Dendritic cell treated with granulocyte-macrophage colony-stimulating factor and Interleukin-4, amounts not matched to agents 40 ng/mL and 50 ng/mL, for 4 days (primary cell): ENCODE measurements at regions not wholly inside any gene's neighbourhood (a gene's known extent, or its start where the extent isn't known, plus 50 kb on each side); places are given as distances from the start of the nearest gene placed in this dataset.
"Not testable (repeated sequence)": the region's sequence is repeated elsewhere in the genome, so short reads cannot be mapped to it uniquely, and the experiment has no call there.

Experiments
- H3K27ac Mint-ChIP-seq: one replicate; pipeline ENCODE4 v1.8.0; 2022; ENCODE audit warnings: mild to moderate bottlenecking, mixed read lengths
- H3K27me3 Mint-ChIP-seq: one replicate; pipeline ENCODE4 v1.8.0; 2022; ENCODE audit warnings: mild to moderate bottlenecking, mixed read lengths
- H3K36me3 Mint-ChIP-seq: one replicate; pipeline ENCODE4 v1.8.0; 2022; ENCODE audit warnings: low read depth, mixed read lengths
- H3K4me1 Mint-ChIP-seq: one replicate; pipeline ENCODE4 v1.8.0; 2022; ENCODE audit warnings: low read depth, mixed read lengths
- H3K4me3 Mint-ChIP-seq: one replicate; pipeline ENCODE4 v1.8.0; 2022; ENCODE audit warnings: mild to moderate bottlenecking, moderate library complexity, mixed read lengths
- H3K9me3 Mint-ChIP-seq: one replicate; pipeline ENCODE4 v1.8.0; 2022; ENCODE audit warnings: mixed read lengths
- intact Hi-C: fragments of 100-400 bp; cut with micrococcal nuclease; formaldehyde crosslinking; loops from one replicate; pipeline ENCODE4 v1.15.0; 2022

DNA sequence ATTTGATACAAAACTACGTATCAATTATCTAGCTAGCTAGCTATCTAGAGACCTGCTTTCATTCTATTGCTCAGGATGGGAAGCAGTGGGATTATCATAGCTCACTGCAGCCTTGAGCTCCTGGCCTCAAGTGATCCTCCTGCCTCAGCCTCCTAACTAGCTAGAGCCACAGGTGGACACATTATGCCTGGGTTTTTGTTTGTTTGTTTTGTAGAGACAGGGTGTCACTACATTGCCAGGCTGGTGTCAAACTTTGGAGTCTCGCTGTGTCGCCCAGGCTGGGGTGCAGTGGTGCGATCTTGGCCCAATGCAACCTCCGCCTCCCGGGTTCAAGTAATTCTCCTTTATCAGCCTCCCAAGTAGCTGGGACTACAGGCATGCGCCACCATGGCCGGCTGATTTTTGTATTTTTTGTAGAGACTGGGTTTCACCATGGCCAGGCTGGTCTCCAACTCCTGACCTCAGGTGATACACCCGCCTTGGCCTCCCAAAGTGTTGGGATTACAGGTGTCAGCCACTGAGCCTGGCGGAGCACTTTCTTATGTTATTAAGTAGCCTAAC is 122.5 kb upstream of the FBXO28 start:
- intact Hi-C loops, result loop anchor here (5.0 kb wide), 2 partner anchors 121 to 341 kb away; partner anchors contain the start of genes FBXO28 and NVL
- H3K36me3 Mint-ChIP-seq, H3K4me1 Mint-ChIP-seq, H3K9me3 Mint-ChIP-seq, H3K27me3 Mint-ChIP-seq, H3K27ac Mint-ChIP-seq, H3K4me3 Mint-ChIP-seq: not testable (repeated sequence)

DNA sequence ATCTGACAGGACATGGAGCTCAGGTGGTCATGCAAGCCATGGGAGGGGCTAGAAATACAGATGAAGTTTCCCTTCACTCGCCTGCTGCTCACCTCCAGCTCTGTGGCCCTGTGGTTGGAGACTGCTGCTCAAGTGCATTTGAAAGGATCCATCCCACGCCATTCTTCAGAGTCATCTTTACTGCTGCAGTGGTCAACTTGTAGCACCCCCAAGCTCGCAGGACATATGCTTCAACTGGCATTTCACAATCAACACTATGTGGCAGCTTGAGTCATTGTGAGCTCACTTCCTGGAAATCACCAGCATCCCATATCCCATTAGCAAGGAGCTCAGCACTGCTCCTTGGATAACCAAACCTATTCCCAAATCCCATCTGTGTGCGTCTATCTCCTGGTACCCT is 116.2 kb upstream of the TP53BP2 start:
- H3K27me3 Mint-ChIP-seq, H3K9me3 Mint-ChIP-seq, H3K4me3 Mint-ChIP-seq, H3K4me1 Mint-ChIP-seq, intact Hi-C loops, H3K27ac Mint-ChIP-seq, H3K36me3 Mint-ChIP-seq: not testable (repeated sequence)

DNA sequence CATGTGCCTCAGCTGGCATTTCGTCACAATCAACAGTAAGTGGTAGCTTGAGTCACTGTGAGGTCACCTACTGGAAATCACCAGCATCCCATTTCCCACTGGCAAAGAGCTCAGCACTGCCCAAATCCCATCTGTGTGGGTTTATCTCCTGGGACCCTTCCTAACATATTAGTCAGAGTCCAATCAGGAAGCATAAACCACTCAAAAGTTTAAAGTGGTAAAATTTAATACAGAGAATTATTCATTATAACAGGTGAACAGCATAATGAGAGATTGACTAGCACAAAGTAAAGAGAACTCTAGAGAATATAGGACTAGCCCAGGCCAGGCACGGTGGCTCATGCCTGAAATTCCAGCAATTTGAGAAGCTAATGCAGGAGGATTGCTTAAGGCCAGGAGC is 107.1 kb upstream of the TP53BP2 start:
- H3K27me3 Mint-ChIP-seq, H3K27ac Mint-ChIP-seq, H3K4me1 Mint-ChIP-seq, intact Hi-C loops, H3K9me3 Mint-ChIP-seq, H3K4me3 Mint-ChIP-seq: not testable (repeated sequence)
- peaks cover 13% of the 10 kb centered on the region for H3K36me3 Mint-ChIP-seq

DNA sequence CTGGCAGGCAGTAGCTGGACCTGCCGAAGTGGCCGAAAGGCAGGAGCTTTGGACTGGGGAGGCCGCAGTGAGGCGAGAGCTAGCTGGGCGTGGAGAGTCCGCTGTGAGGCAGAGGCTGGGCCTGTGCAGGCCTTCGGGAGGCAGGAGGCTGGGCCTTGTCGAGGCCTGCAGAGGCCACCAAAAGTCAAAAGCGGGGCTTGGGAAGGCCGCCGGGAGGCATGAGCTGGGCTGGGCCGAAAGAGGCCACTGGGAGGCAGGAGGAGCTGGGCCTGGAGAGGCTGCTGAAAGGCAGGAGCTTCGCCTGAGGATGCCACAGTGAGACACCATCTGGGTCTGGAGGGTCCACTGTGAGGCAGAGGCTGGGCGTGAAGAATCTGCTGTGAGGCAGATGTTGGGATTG is 105.8 kb upstream of the TP53BP2 start:
- H3K27me3 Mint-ChIP-seq, H3K4me3 Mint-ChIP-seq, intact Hi-C loops, H3K9me3 Mint-ChIP-seq, H3K27ac Mint-ChIP-seq, H3K4me1 Mint-ChIP-seq: not testable (repeated sequence)
- peaks cover 13% of the 10 kb centered on the region for H3K36me3 Mint-ChIP-seq

DNA sequence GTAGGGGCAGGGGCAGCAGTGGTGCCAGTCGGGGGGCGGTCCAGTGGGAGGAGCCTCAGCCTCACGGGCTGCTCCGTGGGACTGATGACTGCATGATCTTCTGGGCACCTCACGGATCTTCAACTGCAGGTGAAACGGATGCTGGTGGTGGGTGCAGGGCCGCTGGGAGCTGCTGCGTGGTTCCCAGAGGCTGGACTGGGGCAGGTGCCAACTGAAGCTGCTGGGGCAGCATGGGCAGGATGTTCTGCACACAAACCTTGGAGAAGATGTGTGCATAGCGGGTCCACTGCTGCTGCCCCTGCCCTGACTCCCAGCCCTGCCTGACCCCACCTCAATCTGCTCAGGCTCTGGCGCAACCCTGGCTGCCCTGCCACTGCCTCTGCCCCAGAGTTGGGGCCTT is 104.2 kb upstream of the TP53BP2 start:
- H3K27me3 Mint-ChIP-seq, H3K27ac Mint-ChIP-seq, H3K4me1 Mint-ChIP-seq, H3K4me3 Mint-ChIP-seq, intact Hi-C loops, H3K9me3 Mint-ChIP-seq: not testable (repeated sequence)
- H3K36me3 Mint-ChIP-seq, result peaks cover 13% of the 10 kb centered on the region

DNA sequence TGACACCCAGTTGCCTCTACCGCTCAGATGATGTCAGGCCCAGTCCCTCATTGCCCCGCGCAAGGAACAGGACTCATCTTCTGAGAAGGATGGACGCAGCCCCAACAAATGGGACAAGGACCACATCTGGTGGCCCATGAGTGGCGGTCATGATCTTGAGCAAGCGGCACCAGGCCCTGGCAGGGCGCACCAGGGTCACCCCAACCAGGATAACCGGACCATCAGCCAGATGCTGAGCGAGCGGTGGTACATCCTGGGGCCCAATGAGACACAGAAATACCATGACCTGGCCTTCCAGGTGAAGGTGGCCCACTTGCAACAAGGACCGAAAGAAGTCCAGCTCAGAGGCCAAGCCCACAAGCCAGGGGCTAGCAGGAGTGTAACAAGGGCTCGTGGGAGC is 102.3 kb upstream of the TP53BP2 start:
- H3K27ac Mint-ChIP-seq, H3K4me1 Mint-ChIP-seq, H3K4me3 Mint-ChIP-seq, intact Hi-C loops, H3K27me3 Mint-ChIP-seq, H3K9me3 Mint-ChIP-seq: not testable (repeated sequence)
- peaks cover 13% of the 10 kb centered on the region for H3K36me3 Mint-ChIP-seq

DNA sequence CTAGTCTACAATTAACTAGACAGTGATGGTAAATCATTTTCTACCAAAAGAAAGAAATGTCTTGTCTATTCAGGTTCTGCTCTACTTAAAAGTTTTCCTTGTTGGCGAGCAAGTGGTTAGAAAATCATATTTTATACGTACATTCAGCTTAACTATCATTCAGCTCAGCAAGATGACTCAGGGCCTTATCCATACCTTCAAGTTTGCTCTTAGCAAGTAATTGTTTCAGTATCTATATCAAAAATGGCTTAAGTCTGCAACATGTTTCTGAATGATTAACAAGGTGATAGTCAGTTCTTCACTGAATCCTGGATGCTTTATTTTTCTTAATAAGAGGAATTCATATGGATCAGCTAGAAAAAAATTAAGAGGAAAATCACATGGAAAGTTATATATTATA is 90.8 kb upstream of the TP53BP2 start:
- intact Hi-C loops, H3K27ac Mint-ChIP-seq, H3K4me3 Mint-ChIP-seq, H3K36me3 Mint-ChIP-seq, H3K9me3 Mint-ChIP-seq, H3K4me1 Mint-ChIP-seq, H3K27me3 Mint-ChIP-seq: not testable (repeated sequence)

DNA sequence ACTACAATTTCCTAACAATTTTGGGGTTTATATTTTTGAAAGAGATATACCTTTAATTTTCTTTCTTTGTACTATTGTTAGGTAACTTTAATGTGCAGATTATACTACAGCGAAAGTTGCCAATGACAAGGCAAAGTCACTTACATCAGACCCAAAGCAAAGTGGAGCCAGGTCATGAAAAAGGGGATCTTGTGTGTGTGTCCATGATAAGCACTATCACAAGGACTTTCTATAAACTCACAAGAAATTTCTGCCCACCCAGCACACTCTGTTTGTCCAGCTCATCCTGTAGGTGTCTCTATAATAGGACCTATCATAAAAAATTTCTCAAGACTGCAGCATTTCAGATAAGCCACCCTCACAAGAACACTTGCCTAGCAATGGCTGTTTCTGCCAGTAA is 85.7 kb upstream of the TP53BP2 start:
- H3K9me3 Mint-ChIP-seq, H3K36me3 Mint-ChIP-seq, H3K27ac Mint-ChIP-seq, intact Hi-C loops, H3K27me3 Mint-ChIP-seq, H3K4me1 Mint-ChIP-seq, H3K4me3 Mint-ChIP-seq: not testable (repeated sequence)

DNA sequence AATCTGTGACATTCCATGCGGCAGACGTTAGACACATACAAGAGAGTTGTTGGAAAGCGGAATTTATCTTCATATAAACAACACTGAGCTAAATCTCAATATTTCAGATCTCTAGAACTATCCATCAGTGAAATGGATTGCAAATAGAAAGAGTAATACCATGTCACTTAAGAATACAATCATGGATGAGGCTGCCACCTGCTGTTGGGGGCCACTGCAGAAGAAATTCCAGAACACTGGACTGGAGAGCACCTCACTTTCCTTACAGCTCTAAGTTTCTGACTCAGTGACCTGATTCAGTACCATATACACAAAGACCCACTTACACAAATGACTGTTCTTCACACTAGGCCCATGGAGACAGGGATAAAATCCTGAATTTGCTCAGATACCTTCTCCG is 75.1 kb upstream of the TP53BP2 start:
- H3K36me3 Mint-ChIP-seq, intact Hi-C loops, H3K27ac Mint-ChIP-seq, H3K4me1 Mint-ChIP-seq, H3K4me3 Mint-ChIP-seq, H3K9me3 Mint-ChIP-seq, H3K27me3 Mint-ChIP-seq: not testable (repeated sequence)

DNA sequence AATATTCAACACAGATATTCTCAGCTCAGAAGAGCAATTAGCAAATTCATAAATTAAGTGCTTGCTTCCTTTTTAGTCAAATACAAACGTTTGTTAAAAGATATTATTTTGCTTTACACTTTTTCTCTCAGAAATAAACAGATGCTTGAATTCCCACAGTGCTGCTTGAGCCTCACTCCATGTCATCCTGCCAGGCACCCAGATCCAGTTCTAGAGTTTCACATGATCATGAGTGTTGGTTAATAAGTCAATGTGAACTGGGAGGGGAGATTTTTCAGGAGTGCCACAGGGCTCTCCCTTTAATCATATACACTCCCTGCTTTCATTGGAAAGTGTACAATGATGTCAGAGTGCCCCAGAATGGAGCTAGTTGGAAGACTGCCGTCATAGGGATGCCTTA is 69.7 kb upstream of the TP53BP2 start:
- intact Hi-C loops, H3K36me3 Mint-ChIP-seq, H3K27ac Mint-ChIP-seq, H3K27me3 Mint-ChIP-seq, H3K4me1 Mint-ChIP-seq, H3K9me3 Mint-ChIP-seq, H3K4me3 Mint-ChIP-seq: not testable (repeated sequence)

DNA sequence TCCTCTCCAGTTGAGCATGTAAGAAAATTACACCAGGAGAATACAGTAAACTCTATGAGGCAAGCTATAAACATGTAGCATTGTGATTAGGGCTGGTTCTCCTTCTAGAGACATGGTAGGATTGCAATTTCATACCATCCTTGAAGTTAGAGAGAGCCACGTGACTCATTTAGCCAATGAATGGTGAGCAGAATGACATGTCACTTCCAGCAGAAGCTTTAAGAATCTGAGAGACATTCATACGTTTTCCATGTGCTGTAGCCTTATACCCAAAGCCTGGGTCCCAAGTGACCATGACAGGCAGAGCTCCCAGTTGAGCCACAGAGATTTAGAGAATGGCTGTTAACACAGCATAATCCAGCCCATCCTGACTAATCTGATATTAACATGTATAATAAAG is 68.0 kb upstream of the TP53BP2 start:
- intact Hi-C loops, H3K9me3 Mint-ChIP-seq, H3K4me3 Mint-ChIP-seq, H3K27ac Mint-ChIP-seq, H3K4me1 Mint-ChIP-seq, H3K36me3 Mint-ChIP-seq, H3K27me3 Mint-ChIP-seq: not testable (repeated sequence)

DNA sequence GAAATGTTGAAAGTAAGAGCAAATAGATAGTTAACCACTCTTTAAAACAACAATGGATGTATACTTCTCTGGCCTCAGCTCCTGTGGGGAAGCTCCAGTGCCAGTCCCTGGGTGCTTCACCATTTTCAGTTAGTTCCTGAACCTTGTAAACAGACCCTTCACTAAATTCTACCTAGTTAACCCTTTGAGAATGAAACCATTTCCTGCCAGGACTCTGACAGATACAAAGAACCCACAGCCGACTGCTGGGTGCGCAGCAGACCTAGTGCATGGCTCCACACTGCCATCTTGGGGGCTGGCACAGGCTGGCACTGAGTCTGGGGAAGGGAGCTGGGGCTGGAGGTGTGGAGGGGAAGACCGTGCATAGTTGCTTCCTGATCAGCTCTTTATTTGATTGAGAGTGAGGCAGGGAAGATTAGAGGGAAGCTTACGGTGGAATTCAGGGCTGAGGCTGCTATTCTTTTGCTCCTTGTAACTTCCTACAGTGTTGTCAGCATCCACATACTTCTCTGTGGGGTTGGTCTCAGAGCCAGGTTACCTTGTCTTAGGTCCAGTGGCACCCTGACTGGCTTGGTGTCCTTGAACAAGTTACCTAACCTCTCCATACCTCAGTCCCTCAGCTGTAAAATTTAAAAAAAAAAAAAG is 62.3 kb upstream of the TP53BP2 start:
- intact Hi-C loops, H3K9me3 Mint-ChIP-seq, H3K36me3 Mint-ChIP-seq, H3K4me1 Mint-ChIP-seq, H3K27ac Mint-ChIP-seq, H3K27me3 Mint-ChIP-seq, H3K4me3 Mint-ChIP-seq: not testable (repeated sequence)

DNA sequence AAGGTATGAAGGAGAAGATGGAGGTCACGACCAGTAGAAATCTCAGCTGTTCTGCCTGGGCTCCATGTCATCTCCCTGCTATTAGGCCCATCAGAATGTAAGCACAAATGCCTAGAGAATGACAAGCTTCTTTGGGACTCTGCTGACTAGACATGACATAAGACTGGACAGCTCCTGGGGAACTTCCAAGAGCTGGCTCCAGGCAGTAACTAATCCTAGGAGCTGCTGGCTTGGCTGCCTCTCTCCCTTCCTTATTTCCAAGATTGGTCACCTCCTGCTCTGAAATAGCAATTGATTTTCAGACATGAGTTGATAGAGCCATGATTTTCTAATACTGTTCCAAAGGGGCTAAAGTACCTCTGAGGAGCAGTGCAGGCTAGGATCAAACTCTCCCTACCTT is 57.5 kb upstream of the TP53BP2 start:
- H3K36me3 Mint-ChIP-seq, H3K4me3 Mint-ChIP-seq, H3K4me1 Mint-ChIP-seq, H3K27ac Mint-ChIP-seq, H3K27me3 Mint-ChIP-seq, H3K9me3 Mint-ChIP-seq, intact Hi-C loops: not testable (repeated sequence)

DNA sequence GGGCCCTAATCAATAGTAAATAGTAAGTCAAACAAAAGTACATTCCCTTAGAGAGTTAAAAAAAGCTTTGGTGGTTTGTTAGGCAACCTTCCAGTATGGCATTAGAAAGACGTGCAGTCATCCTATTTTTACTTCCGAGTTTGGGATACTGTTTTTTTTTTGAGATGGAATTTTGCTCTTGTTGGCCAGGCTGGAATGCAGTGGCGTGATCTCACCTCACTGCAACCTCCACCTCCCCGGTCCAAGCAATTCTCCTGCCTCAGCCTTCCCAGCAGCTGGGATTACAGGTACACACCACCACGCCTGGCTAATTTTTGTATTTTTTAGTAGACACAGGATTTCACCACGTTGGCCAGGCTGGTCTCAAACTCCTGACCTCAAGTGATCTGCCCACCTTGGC is 54.0 kb upstream of the TP53BP2 start:
- H3K4me1 Mint-ChIP-seq, H3K4me3 Mint-ChIP-seq, H3K9me3 Mint-ChIP-seq, H3K27me3 Mint-ChIP-seq, H3K36me3 Mint-ChIP-seq, intact Hi-C loops, H3K27ac Mint-ChIP-seq: not testable (repeated sequence)

DNA sequence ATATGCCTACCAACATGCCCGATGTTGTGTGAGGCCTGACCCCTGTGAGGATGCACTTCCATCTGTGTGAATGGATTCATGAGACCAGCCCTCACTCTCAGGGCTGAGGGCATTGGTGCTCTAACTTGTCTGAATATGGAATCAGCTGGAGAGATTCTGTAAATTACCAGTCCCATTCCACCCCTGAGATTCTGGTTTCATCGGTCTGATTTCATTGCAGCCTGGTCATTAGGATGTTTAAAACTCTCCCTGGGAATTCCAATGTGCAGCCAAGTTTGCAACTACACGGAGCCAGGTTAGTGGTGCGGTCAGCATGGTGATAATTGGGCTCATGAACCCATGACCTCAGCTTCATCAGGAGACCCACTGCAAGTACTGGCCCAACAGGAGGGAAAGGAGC is 51.4 kb upstream of the TP53BP2 start:
- H3K4me3 Mint-ChIP-seq, H3K36me3 Mint-ChIP-seq, intact Hi-C loops, H3K9me3 Mint-ChIP-seq, H3K27me3 Mint-ChIP-seq, H3K27ac Mint-ChIP-seq, H3K4me1 Mint-ChIP-seq: not testable (repeated sequence)
